HEK293 (cell line): ENCODE measurements at regions not wholly inside any gene's neighbourhood (a gene's known extent, or its start where the extent isn't known, plus 50 kb on each side); places are given as distances from the start of the nearest gene placed in this dataset.

ENCODE experiments used
- CTCF ChIA-PET: fragments of 350-600 bp; formaldehyde crosslinking; extraction: SDS; loops from one replicate; lab custom pipeline; 2021; ENCODE audit warnings: antibody characterized with exemption; lab: Yijun Ruan, JAX
- POLR2A ChIA-PET: fragments of 300-600 bp; formaldehyde crosslinking; extraction: SDS; loops from one replicate; lab custom pipeline; 2020; ENCODE audit warnings: antibody characterized with exemption, inconsistent platforms; lab: Yijun Ruan, JAX
- H3K27ac ChIP-seq: fragments of 200-500 bp; sonication (Bioruptor generic); 2 replicates; pipeline ENCODE4 v1.5.1; 2014; ENCODE audit warnings: low read depth, low read length, control low read depth, inconsistent platforms; ENCODE audit errors: extremely low read depth
- H3K36me3 ChIP-seq, 2 experiments: fragments of 200-500 bp in 1 of 2; sonication (Bioruptor generic) in 1 of 2; 1 replicate in 1 of 2; 2 replicates in 1 of 2; pipeline ENCODE4 v1.5.1; 2014 to 2017; ENCODE audit warnings: inconsistent platforms in 2 of 2, low read length in 2 of 2; ENCODE audit not compliant: control insufficient read depth in 2 of 2, insufficient read depth in 1 of 2
- H3K4me1 ChIP-seq: fragments of 200-500 bp; sonication (Bioruptor generic); 2 replicates; pipeline ENCODE4 v1.5.1; 2014; ENCODE audit warnings: mild to moderate bottlenecking, low read length, inconsistent platforms; ENCODE audit not compliant: control insufficient read depth, insufficient read depth
- H3K4me3 ChIP-seq: 2 replicates; pipeline ENCODE4 v1.5.1; 2011; ENCODE audit warnings: low read depth, mild to moderate bottlenecking, control low read depth, low read length, moderate library complexity
- H3K9me3 ChIP-seq: fragments of 200-500 bp; sonication (Bioruptor generic); 2 replicates; pipeline ENCODE4 v1.5.1; 2014; ENCODE audit warnings: low read depth, low read length, inconsistent platforms; ENCODE audit not compliant: control insufficient read depth, insufficient read depth
- HOXA7 ChIP-seq: sonication (generic); formaldehyde crosslinking; IDR thresholded peaks from 2 replicates; pipeline ENCODE4 v1.8.1; 2022; ENCODE audit warnings: missing genetic modification reagents, borderline replicate concordance
- HOXC10 ChIP-seq: sonication (generic); formaldehyde crosslinking; IDR thresholded peaks from 2 replicates; pipeline ENCODE4 v1.8.1; 2023; ENCODE audit warnings: mild to moderate bottlenecking, missing genetic modification reagents
- RBAK ChIP-seq: fragments of 450-650 bp; formaldehyde crosslinking; IDR thresholded peaks from 2 replicates; pipeline ENCODE4 v1.5.1; 2016; ENCODE audit warnings: missing biosample characterization, missing genetic modification characterization
- TRIM28 ChIP-seq: IDR thresholded peaks from 2 replicates; pipeline ENCODE4 v1.6.1; 2011; ENCODE audit warnings: low read length, control low read depth, borderline replicate concordance
- ZBTB17 ChIP-seq: fragments of 450-650 bp; formaldehyde crosslinking; IDR thresholded peaks from 2 replicates; pipeline ENCODE4 v1.5.1; 2016; ENCODE audit warnings: missing biosample characterization, missing genetic modification characterization
- ZBTB20 ChIP-seq: fragments of 450-650 bp; formaldehyde crosslinking; IDR thresholded peaks from 2 replicates; pipeline ENCODE4 v1.5.1; 2016; ENCODE audit warnings: missing biosample characterization, missing genetic modification characterization
- ZIC2 ChIP-seq: fragments of 450-650 bp; formaldehyde crosslinking; IDR thresholded peaks from 2 replicates; pipeline ENCODE4 v1.5.1; 2016; ENCODE audit warnings: missing biosample characterization, missing genetic modification characterization
- ZNF132 ChIP-seq: fragments of 450-650 bp; formaldehyde crosslinking; IDR thresholded peaks from 2 replicates; pipeline ENCODE4 v1.5.1; 2017; ENCODE audit warnings: missing biosample characterization, missing genetic modification characterization, borderline replicate concordance
- ZNF26 ChIP-seq: fragments of 450-650 bp; formaldehyde crosslinking; IDR thresholded peaks from 2 replicates; pipeline ENCODE4 v1.5.1; 2016; ENCODE audit warnings: missing biosample characterization, missing genetic modification characterization
- ZNF302 ChIP-seq: fragments of 450-650 bp; formaldehyde crosslinking; IDR thresholded peaks from 2 replicates; pipeline ENCODE4 v1.5.1; 2016; ENCODE audit warnings: missing biosample characterization, missing genetic modification characterization, low read depth
- ZNF341 ChIP-seq: fragments of 450-650 bp; formaldehyde crosslinking; IDR thresholded peaks from 2 replicates; pipeline ENCODE4; 2016; ENCODE audit warnings: low read depth, missing biosample characterization, missing genetic modification characterization
- ZNF423 ChIP-seq: fragments of 450-650 bp; formaldehyde crosslinking; IDR thresholded peaks from 2 replicates; pipeline ENCODE4 v1.5.1; 2016; ENCODE audit warnings: missing biosample characterization, missing genetic modification characterization
- ZNF433 ChIP-seq: fragments of 450-650 bp; formaldehyde crosslinking; IDR thresholded peaks from 2 replicates; pipeline ENCODE4 v1.5.1; 2016; ENCODE audit warnings: missing biosample characterization, missing genetic modification characterization, low read depth
- ZNF521 ChIP-seq: fragments of 450-650 bp; formaldehyde crosslinking; IDR thresholded peaks from 2 replicates; pipeline ENCODE4 v1.5.1; 2017; ENCODE audit warnings: missing biosample characterization, mild to moderate bottlenecking, missing genetic modification characterization
- ZNF529 ChIP-seq: fragments of 450-650 bp; formaldehyde crosslinking; IDR thresholded peaks from 2 replicates; pipeline ENCODE4 v1.5.1; 2017; ENCODE audit warnings: missing genetic modification characterization, missing biosample characterization; ENCODE audit not compliant: insufficient replicate concordance
- ZNF610 ChIP-seq: fragments of 450-650 bp; formaldehyde crosslinking; IDR thresholded peaks from 2 replicates; pipeline ENCODE4 v1.5.1; 2016; ENCODE audit warnings: missing biosample characterization, missing genetic modification characterization, borderline replicate concordance
- ZNF626 ChIP-seq: fragments of 450-650 bp; sonication (Bioruptor Pico); formaldehyde crosslinking; IDR thresholded peaks from 2 replicates; pipeline ENCODE4 v1.5.1; 2018; ENCODE audit warnings: missing biosample characterization, missing genetic modification characterization, inconsistent platforms
- ZNF776 ChIP-seq: fragments of 450-650 bp; formaldehyde crosslinking; IDR thresholded peaks from 2 replicates; pipeline ENCODE4 v1.5.0; 2017; ENCODE audit warnings: missing biosample characterization, missing genetic modification characterization, borderline replicate concordance
- ZNF785 ChIP-seq: fragments of 450-650 bp; formaldehyde crosslinking; IDR thresholded peaks from 2 replicates; pipeline ENCODE4 v1.5.1; 2016; ENCODE audit warnings: missing biosample characterization, missing genetic modification characterization
- ZSCAN18 ChIP-seq: fragments of 450-650 bp; formaldehyde crosslinking; IDR thresholded peaks from 2 replicates; pipeline ENCODE4 v1.5.1; 2016; ENCODE audit warnings: missing biosample characterization, missing genetic modification characterization
- TF ChIP-seq, protein P1 (sequence below): fragments of 450-650 bp; formaldehyde crosslinking; IDR thresholded peaks from 2 replicates; pipeline ENCODE4 v1.5.1; 2016; ENCODE audit warnings: missing biosample characterization, missing genetic modification characterization, borderline replicate concordance
- TF ChIP-seq, protein P2 (sequence below): sonication (generic); formaldehyde crosslinking; IDR thresholded peaks from 2 replicates; pipeline ENCODE4 v1.8.1; 2022; ENCODE audit warnings: mild to moderate bottlenecking, moderate library complexity, missing genetic modification reagents

DNA sequence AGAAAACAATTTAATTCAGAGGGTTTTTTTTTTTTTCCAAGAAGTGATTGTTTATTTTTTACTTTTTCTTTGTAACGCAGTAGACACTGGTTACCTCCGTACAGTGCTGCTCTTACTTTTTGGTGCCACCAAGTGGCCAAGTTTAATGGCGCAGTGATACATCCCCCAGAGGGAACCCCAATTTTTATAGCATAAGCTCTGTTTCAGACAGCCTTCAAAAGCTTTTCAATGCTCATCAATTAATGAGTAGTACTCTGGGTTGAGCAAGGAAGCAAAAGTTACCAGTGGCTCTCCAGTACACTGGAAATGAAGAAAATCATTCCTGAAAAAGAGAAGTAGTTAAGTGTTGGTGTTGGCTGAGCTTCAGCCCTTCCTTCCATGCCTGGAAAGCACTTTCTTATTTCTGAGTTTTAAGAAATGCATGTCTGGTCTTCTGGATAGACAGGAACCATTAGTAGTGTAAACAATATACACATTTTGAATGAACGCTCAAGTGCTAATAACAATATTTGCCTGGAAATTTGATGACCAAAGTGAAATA, 129.1 kb upstream of the SMLR1 start (continued):
- TF ChIP-seq, protein P1, sequence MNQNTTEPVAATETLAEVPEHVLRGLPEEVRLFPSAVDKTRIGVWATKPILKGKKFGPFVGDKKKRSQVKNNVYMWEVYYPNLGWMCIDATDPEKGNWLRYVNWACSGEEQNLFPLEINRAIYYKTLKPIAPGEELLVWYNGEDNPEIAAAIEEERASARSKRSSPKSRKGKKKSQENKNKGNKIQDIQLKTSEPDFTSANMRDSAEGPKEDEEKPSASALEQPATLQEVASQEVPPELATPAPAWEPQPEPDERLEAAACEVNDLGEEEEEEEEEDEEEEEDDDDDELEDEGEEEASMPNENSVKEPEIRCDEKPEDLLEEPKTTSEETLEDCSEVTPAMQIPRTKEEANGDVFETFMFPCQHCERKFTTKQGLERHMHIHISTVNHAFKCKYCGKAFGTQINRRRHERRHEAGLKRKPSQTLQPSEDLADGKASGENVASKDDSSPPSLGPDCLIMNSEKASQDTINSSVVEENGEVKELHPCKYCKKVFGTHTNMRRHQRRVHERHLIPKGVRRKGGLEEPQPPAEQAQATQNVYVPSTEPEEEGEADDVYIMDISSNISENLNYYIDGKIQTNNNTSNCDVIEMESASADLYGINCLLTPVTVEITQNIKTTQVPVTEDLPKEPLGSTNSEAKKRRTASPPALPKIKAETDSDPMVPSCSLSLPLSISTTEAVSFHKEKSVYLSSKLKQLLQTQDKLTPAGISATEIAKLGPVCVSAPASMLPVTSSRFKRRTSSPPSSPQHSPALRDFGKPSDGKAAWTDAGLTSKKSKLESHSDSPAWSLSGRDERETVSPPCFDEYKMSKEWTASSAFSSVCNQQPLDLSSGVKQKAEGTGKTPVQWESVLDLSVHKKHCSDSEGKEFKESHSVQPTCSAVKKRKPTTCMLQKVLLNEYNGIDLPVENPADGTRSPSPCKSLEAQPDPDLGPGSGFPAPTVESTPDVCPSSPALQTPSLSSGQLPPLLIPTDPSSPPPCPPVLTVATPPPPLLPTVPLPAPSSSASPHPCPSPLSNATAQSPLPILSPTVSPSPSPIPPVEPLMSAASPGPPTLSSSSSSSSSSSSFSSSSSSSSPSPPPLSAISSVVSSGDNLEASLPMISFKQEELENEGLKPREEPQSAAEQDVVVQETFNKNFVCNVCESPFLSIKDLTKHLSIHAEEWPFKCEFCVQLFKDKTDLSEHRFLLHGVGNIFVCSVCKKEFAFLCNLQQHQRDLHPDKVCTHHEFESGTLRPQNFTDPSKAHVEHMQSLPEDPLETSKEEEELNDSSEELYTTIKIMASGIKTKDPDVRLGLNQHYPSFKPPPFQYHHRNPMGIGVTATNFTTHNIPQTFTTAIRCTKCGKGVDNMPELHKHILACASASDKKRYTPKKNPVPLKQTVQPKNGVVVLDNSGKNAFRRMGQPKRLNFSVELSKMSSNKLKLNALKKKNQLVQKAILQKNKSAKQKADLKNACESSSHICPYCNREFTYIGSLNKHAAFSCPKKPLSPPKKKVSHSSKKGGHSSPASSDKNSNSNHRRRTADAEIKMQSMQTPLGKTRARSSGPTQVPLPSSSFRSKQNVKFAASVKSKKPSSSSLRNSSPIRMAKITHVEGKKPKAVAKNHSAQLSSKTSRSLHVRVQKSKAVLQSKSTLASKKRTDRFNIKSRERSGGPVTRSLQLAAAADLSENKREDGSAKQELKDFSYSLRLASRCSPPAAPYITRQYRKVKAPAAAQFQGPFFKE (tag by site-specific recombination) = no peak
- TF ChIP-seq ZNF521 (tag by site-specific recombination) (no peak), ZNF776 (tag by site-specific recombination) (no peak), ZNF785 (tag by site-specific recombination) (no peak), ZNF433 (no peak)

DNA sequence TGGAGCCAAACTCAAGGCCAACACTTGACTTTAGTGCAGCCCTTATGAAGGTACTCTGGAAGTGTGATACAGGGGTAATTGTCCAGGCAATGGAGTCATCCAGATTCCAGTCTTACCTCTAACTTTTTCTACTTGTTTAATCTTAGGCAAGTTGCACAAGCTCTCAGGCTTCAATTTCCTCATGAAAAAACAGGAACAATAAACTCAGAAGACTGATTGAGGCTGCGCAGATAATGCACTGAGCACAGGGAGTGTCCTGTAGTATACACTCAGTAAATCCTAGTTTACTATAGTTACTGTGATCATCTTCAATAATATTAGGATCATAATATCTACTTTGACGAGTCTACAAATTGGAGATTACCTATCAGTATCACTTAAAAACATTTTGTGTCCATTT, 127.5 kb upstream of the SMLR1 start:
- Histone ChIP-seq H3K4me3 (no peak overlapping the region), H3K27ac (no peak overlapping the region)
- TF ChIP-seq ZBTB20 (tag by site-specific recombination) = no peak
- no peak for TF ChIP-seq ZNF132 (tag by site-specific recombination)
- TF ChIP-seq, protein P2, sequence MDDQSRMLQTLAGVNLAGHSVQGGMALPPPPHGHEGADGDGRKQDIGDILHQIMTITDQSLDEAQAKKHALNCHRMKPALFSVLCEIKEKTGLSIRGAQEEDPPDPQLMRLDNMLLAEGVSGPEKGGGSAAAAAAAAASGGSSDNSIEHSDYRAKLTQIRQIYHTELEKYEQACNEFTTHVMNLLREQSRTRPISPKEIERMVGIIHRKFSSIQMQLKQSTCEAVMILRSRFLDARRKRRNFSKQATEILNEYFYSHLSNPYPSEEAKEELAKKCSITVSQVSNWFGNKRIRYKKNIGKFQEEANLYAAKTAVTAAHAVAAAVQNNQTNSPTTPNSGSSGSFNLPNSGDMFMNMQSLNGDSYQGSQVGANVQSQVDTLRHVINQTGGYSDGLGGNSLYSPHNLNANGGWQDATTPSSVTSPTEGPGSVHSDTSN (CRISPR knock-in tag) = no peak
- TF ChIP-seq HOXC10 (CRISPR knock-in tag) = no peak
- no peak for TF ChIP-seq TRIM28
- TF ChIP-seq ZSCAN18 (tag by site-specific recombination) = no peak
- TF ChIP-seq ZIC2 (tag by site-specific recombination) = no peak
- TF ChIP-seq, all 188 proteins: peak for 0
- H3K4me1 ChIP-seq = no peaks in the 10 kb centered on the region
- H3K9me3 ChIP-seq = no peaks in the 10 kb centered on the region; the same call in 1 of the 2 replicates
- CTCF ChIA-PET = interaction anchor here (0.7 to 2.5 kb wide), 8 partner anchors 9 to 378 kb away, joined by 3 to 28 read pairs (median 4); no protein-coding TSS in a partner anchor
- H3K36me3 ChIP-seq = no peaks in the 10 kb centered on the region
- POLR2A ChIA-PET = no interaction called here

- Histone ChIP-seq H3K9me3 (no peaks in the 10 kb centered on the region), H3K4me1 (no peaks in the 10 kb centered on the region), H3K36me3 (no peaks in the 10 kb centered on the region), H3K27ac (no peak overlapping the region), H3K4me3 (no peak overlapping the region)
- POLR2A ChIA-PET = no interaction called here
- CTCF ChIA-PET = interaction anchor here (0.6 to 1.2 kb wide), 3 partner anchors 35 to 123 kb away, joined by 3 read pairs; no protein-coding TSS in a partner anchor
- no peak for TF ChIP-seq ZBTB17 (tag by site-specific recombination)
- no peak for TF ChIP-seq ZNF529 (tag by site-specific recombination)
- no peak for TF ChIP-seq RBAK (tag by site-specific recombination)
- TF ChIP-seq ZNF341 (tag by site-specific recombination) = no peak
- no peak for TF ChIP-seq ZNF423 (tag by site-specific recombination)
- TF ChIP-seq HOXA7 (CRISPR knock-in tag) = no peak
- no peak for TF ChIP-seq ZNF610 (tag by site-specific recombination)
- TF ChIP-seq ZNF26 = no peak
- TF ChIP-seq ZNF302 (tag by site-specific recombination) = no peak
- TF ChIP-seq ZNF433 = no peak
- TF ChIP-seq ZNF626 (tag by site-specific recombination) = no peak
Measured at GRCh38 chr6:130700397-130700796, 126.8 kb upstream of the SMLR1 start.
